WI38 (cell line): ENCODE measurements at regions not wholly inside any gene's neighbourhood (a gene's known extent, or its start where the extent isn't known, plus 50 kb on each side); places are given as distances from the start of the nearest gene placed in this dataset.

Source experiments
- H3K4me3 ChIP-seq: 2 replicates; pipeline ENCODE4 v1.5.1; 2011; ENCODE audit warnings: low read depth, mild to moderate bottlenecking, control low read depth, low read length
- TF ChIP-seq, protein P1 (sequence below): IDR thresholded peaks from 2 replicates; pipeline ENCODE4 v1.5.1; 2012; ENCODE audit warnings: low read depth, mild to moderate bottlenecking, control low read depth, low read length

DNA sequence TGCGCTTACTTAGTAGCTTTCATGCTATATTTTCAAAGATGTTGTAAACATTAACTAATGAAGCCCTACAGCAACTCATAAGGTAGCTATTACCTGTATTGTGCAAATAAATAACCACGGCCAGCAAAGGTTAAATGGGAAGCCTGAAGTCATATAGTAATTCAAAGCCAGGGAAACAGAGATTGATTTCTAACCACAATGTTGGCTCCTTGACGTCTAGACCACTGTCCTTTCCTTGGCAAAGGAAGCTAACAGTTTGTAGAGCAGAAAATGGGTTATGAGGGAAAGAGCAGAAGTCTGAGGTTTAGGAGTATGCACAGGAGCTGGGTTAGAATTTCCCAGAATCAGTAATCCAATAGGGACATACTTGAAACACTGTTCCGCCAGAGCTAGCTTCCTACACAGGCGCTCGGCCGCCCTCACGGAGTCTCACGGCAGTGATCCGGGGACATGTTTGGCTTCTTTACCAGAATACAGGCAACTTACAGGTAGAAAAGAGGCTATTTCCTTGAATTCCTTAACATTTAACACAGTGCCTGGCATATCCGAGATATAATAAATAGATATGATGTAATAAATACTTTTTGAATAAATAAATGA lies 298.8 kb upstream of the LYPLAL1 start:
- no peak overlapping the region for H3K4me3 ChIP-seq
- TF ChIP-seq, protein P1, sequence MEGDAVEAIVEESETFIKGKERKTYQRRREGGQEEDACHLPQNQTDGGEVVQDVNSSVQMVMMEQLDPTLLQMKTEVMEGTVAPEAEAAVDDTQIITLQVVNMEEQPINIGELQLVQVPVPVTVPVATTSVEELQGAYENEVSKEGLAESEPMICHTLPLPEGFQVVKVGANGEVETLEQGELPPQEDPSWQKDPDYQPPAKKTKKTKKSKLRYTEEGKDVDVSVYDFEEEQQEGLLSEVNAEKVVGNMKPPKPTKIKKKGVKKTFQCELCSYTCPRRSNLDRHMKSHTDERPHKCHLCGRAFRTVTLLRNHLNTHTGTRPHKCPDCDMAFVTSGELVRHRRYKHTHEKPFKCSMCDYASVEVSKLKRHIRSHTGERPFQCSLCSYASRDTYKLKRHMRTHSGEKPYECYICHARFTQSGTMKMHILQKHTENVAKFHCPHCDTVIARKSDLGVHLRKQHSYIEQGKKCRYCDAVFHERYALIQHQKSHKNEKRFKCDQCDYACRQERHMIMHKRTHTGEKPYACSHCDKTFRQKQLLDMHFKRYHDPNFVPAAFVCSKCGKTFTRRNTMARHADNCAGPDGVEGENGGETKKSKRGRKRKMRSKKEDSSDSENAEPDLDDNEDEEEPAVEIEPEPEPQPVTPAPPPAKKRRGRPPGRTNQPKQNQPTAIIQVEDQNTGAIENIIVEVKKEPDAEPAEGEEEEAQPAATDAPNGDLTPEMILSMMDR, result no peak

DNA sequence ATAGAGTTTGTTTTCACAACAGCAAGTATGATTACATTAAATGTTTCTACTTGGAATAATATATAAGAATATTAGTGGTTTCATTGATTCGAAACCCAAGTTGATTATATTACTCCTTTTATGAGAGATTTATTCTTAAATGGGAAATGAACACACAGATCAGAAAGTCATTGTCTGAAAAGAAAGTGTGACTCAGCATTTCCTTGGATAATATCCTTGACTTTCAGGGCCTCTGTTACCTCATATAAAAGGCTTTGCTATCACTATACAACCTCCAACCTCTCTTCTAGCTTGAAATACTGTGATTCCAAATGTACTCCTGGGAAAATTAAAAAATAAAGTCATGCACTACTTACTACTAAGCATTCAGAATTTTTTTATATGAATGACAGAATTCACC lies 295.3 kb upstream of the LYPLAL1 start:
- TF ChIP-seq, protein P1, result no peak
- H3K4me3 ChIP-seq, result no peak overlapping the region

DNA sequence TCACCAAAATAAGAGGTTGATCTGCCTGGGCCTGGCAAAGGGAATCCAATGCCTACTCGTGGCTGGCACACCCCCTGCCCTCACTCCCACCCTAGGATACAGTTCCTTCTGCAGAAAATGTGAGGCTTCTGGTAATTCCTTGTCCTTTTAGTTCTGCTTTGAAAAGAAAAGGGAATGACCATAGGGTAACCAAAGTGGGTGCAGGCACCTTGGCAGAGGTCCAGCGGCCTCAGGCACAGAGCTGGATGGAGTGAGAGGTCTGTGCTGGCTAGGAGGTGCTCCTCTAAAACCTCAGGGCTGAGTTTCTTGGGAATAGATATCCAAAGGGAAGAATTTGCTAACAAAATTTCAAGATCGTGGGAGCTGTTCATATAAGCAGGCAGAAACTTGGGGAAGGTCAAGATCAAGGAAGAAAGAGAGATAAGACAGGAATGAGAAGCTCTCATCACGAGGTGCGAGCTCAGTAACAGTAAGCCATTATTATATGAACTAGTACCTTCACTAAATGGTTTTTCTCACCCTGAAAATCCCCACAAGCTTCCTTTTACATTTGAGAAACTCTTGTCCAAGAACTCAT lies 293.1 kb upstream of the LYPLAL1 start:
- H3K4me3 ChIP-seq, result no peak overlapping the region
- TF ChIP-seq, protein P1, result no peak

DNA sequence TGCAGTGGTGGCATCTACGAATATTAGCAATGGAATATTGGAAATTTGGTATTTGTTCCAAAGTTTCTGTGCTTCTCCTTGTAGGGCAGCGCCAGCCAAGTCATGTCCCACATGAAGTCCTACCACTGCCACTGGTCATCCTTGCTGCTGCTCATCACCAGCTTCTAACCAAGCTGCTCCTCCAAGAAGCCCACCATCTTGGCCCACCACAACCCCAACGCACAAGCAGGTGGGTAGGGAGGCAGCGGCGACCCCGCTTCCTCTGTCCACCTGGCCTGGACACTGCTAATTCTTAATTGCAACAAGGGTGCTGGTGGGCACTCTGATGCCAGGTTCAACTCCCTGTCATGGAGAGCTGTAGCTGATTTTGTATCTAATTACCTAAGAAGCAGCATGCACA lies 291.2 kb upstream of the LYPLAL1 start:
- no peak overlapping the region for H3K4me3 ChIP-seq
- TF ChIP-seq, protein P1, result no peak

DNA sequence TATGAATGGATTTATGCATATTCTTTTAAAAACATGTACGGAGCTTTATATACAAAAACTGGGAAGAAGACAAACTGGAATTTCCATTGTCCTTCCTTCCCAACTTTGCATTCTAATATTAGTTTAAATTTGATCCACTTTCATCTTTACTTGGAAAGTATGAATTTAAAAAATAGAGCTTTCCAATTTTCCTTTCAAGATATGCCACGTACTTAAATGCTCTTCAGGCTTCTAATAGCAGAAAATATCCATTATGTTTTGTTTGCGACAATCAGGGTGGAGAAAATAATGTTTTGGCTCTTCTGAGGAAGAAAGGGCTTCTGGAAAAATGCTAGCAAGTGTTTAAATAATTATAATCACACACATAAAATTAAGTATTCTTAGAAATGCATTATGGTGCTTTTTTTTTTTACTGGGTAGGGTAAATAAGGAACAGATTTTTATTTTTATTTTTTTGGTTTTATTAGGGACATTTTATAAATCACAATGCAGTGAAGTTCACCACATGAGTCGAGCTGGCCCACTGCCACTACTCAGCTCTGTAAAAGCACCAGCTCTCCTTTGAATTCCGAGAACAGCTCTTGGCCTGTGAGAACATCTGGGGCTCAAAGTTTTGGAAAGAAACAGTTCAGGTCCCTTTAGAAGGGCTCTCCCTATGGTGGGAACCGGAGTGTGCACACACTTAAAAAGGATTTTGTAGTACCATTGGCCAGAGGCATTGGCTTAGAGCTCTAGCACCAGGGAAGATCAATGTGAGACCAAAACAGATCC lies 287.4 kb upstream of the LYPLAL1 start:
- TF ChIP-seq, protein P1, result no peak
- no peak overlapping the region for H3K4me3 ChIP-seq

DNA sequence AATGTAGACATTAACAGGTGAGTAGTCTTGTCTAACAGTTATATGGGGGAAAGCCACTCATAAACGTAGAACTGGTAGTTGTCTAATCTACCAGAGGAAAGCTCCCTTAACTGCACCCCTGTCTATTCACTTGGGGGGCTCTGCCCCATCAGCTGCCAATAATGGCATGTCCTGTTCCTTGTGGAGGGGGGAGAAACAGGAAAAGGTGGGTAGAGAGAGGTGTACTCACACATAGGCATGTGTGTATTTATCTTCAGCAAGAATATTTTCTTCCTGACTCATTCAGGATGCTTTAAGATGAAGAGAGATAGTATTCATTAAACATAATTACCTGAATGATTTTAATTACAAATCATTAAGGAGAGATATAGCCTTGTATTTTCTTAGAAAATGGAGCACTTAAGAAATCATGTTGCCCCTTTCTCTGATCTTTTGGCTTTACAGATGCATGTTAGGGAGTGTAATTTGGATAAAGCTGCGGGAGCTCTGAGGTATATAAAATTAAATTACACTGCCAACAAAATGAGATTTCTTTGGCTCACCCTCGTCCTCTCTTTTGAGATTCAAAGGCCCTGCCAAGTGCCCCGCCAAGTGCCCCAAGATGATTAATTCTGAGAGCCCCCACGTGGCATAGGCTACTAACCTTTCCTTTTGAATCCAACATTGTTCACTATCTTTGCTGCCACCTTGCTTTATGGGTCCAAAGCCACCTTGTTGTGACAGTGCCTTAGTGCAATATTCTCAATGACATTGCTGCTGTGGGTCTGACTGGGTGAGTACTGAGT lies 286.3 kb upstream of the LYPLAL1 start:
- no peak overlapping the region for H3K4me3 ChIP-seq
- TF ChIP-seq, protein P1, result no peak
